HepG2 (cell line): ENCODE measurements at regions not wholly inside any gene's neighbourhood (a gene's known extent, or its start where the extent isn't known, plus 50 kb on each side); places are given as distances from the start of the nearest gene placed in this dataset.

ENCODE experiments used
- FOXK1 ChIP-seq: sonication (generic); formaldehyde crosslinking; IDR thresholded peaks from 2 replicates; pipeline ENCODE4 v1.4.0; 2020; ENCODE audit warnings: low read depth, missing genetic modification reagents, borderline replicate concordance
- POLR2AphosphoS2 ChIP-seq: IDR thresholded peaks from 2 replicates; pipeline ENCODE4 v1.6.1; 2011; ENCODE audit warnings: low read depth, low read length, improper control_type of control experiment
- POLR2AphosphoS5 ChIP-seq: IDR thresholded peaks from 2 replicates; pipeline ENCODE4 v1.6.1; 2012; ENCODE audit warnings: low read depth, low read length
- ZBTB43 ChIP-seq: sonication (generic); formaldehyde crosslinking; conservative IDR thresholded peaks from 2 replicates; pipeline ENCODE4 v1.4.0; 2020; ENCODE audit warnings: missing genetic modification reagents

- TF ChIP-seq POLR2AphosphoS2 (no peak), FOXK1 (CRISPR knock-in tag) (no peak), POLR2AphosphoS5 (no peak), ZBTB43 (CRISPR knock-in tag) (no peak)
These were observed 66.0 kb upstream of the TRIM9 start for GRCh38 chr14:51160871-51161270.
